ENCODE measurements at regions not wholly inside any gene's neighbourhood (a gene's known extent, or its start where the extent isn't known, plus 50 kb on each side); places are given as distances from the start of the nearest gene placed in this dataset.

DNA sequence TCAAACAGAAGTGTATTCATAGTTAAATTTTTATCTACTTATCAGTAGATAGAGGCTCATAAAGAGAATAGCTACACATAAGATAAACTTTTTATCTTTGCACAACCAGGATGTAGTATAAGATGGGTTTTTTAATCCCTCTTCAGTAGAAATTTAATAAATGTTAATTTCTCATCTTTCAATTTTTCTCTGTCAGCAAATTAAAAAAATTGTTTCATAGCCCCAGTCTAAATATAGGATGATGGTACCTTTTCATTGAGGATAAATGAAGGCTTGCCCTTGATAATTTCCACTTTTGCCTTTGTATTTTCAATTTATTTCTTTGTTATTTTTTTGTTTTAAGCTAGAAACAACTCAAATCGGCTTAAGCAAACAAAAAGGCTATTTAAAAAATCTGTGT is 251.2 kb upstream of the NOX3 start:
- H3K4me3 ChIP-seq = no peak overlapping the region
- 77 to 88% methylated on average over 1 of the region's 1 CpG for WGBS, 2 donors
- no peak for DNase-seq
- no peak overlapping the region for H3K27ac ChIP-seq
- H3K9me3 ChIP-seq = no peaks in the 10 kb centered on the region
- H3K27me3 ChIP-seq = no peaks in the 10 kb centered on the region
- H3K4me1 ChIP-seq = no peaks in the 10 kb centered on the region
- no peaks in the 10 kb centered on the region for H3K36me3 ChIP-seq (replicated peaks in 1 of 2; ENCODE audit: insufficient read depth in 1 of 2, low read depth in 2 of 2)
- TF ChIP-seq, protein P1, sequence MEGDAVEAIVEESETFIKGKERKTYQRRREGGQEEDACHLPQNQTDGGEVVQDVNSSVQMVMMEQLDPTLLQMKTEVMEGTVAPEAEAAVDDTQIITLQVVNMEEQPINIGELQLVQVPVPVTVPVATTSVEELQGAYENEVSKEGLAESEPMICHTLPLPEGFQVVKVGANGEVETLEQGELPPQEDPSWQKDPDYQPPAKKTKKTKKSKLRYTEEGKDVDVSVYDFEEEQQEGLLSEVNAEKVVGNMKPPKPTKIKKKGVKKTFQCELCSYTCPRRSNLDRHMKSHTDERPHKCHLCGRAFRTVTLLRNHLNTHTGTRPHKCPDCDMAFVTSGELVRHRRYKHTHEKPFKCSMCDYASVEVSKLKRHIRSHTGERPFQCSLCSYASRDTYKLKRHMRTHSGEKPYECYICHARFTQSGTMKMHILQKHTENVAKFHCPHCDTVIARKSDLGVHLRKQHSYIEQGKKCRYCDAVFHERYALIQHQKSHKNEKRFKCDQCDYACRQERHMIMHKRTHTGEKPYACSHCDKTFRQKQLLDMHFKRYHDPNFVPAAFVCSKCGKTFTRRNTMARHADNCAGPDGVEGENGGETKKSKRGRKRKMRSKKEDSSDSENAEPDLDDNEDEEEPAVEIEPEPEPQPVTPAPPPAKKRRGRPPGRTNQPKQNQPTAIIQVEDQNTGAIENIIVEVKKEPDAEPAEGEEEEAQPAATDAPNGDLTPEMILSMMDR (IDR thresholded peaks at IDR 0.05) = no peak
- no peak for TF ChIP-seq POLR2A (IDR thresholded peaks at IDR 0.05)
- intact Hi-C loops (cut with DNase I) = no loop called here
- ATAC-seq = no peak

DNA sequence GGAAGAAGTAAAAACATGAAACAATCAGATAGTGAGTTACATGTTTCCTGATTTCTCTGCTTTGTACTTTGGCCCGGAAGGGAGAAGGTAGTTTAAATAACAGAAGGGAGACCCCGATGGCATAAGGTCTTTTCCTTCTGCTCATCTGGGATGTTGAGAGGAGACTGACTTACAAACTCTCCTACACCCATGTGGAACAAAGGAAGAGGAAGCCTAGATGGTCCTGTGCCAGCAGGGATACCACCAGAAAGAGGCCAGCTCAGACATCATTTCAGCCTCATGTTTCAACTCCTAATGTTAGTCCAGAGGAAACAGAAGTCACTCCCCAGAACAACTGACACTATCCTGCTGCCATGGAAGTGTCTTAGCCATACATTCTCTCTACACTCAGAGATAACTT is 250.7 kb upstream of the NOX3 start:
- Histone ChIP-seq H3K27ac (no peak overlapping the region), H3K27me3 (no peaks in the 10 kb centered on the region), H3K36me3 (replicated peaks in 1 of 2; ENCODE audit: insufficient read depth in 1 of 2, low read depth in 2 of 2) (no peaks in the 10 kb centered on the region), H3K4me3 (no peak overlapping the region), H3K9me3 (no peaks in the 10 kb centered on the region), H3K4me1 (no peaks in the 10 kb centered on the region)
- 55 to 76% methylated on average over 2 of the region's 2 CpGs for WGBS, 2 donors
- TF ChIP-seq, protein P1 (IDR thresholded peaks at IDR 0.05) = no peak
- no peak for TF ChIP-seq POLR2A (IDR thresholded peaks at IDR 0.05)
- no peak for ATAC-seq
- intact Hi-C loops (cut with DNase I) = no loop called here
- no peak for DNase-seq

GRCh38 chr6:155701342-155701741 is 245.7 kb upstream of the NOX3 start:
- Histone ChIP-seq H3K9me3 (no peaks in the 10 kb centered on the region), H3K27ac (no peak overlapping the region), H3K4me1 (no peaks in the 10 kb centered on the region), H3K36me3 (replicated peaks in 1 of 2; ENCODE audit: insufficient read depth in 1 of 2, low read depth in 2 of 2) (no peaks in the 10 kb centered on the region), H3K4me3 (no peak overlapping the region), H3K27me3 (no peaks in the 10 kb centered on the region)
- WGBS, 2 donors = 53 to 66% methylated on average over 6 of the region's 6 CpGs
- ATAC-seq (no peak), DNase-seq (no peak)
- no peak for TF ChIP-seq POLR2A (IDR thresholded peaks at IDR 0.05)
- TF ChIP-seq, protein P1 (IDR thresholded peaks at IDR 0.05) = no peak
- intact Hi-C loops (cut with DNase I) = no loop called here

GRCh38 chr6:155695495-155695894 is 239.9 kb upstream of the NOX3 start:
- H3K27ac ChIP-seq = no peak overlapping the region
- DNase-seq (no peak), ATAC-seq (no peak)
- TF ChIP-seq, protein P1 (IDR thresholded peaks at IDR 0.05) = no peak
- TF ChIP-seq POLR2A (IDR thresholded peaks at IDR 0.05) = no peak
- intact Hi-C loops (cut with DNase I) = no loop called here
- no peaks in the 10 kb centered on the region for H3K36me3 ChIP-seq (replicated peaks in 1 of 2; ENCODE audit: insufficient read depth in 1 of 2, low read depth in 2 of 2)
- H3K4me3 ChIP-seq = no peak overlapping the region
- H3K27me3 ChIP-seq = no peaks in the 10 kb centered on the region
- no peaks in the 10 kb centered on the region for H3K9me3 ChIP-seq
- 87 to 90% methylated on average over 7 of the region's 7 CpGs for WGBS, 2 donors
- peaks cover 16% of the 10 kb centered on the region for H3K4me1 ChIP-seq

- no peaks in the 10 kb centered on the region for H3K9me3 ChIP-seq
- no peak overlapping the region for H3K4me3 ChIP-seq
- ATAC-seq (no peak), DNase-seq (no peak)
- peaks cover 16% of the 10 kb centered on the region for H3K4me1 ChIP-seq
- H3K27me3 ChIP-seq = no peaks in the 10 kb centered on the region
- peak overlapping the region in 3 of 4 donors; percentile 37 to 67 (median 49) for H3K27ac ChIP-seq
- H3K36me3 ChIP-seq (replicated peaks in 1 of 2; ENCODE audit: insufficient read depth in 1 of 2, low read depth in 2 of 2) = no peaks in the 10 kb centered on the region
- 34 to 40% methylated on average over 3 of the region's 3 CpGs for WGBS, 2 donors
- TF ChIP-seq, protein P1 (IDR thresholded peaks at IDR 0.05) = peak in 1 of 7 experiments; percentile 16
- TF ChIP-seq POLR2A (IDR thresholded peaks at IDR 0.05) = no peak
- intact Hi-C loops (cut with DNase I) = no loop called here
These were observed 238.8 kb upstream of the NOX3 start for GRCh38 chr6:155694419-155694790.

All from body of pancreas (tissue), 4 donors.